AG04450 (cell line): ENCODE measurements at regions not wholly inside any gene's neighbourhood (a gene's known extent, or its start where the extent isn't known, plus 50 kb on each side); places are given as distances from the start of the nearest gene placed in this dataset.

ENCODE experiments used
- CTCF ChIA-PET: fragments of 300-600, 350-600 bp; formaldehyde crosslinking; extraction: SDS; loops from one replicate; lab custom pipeline; 2022; ENCODE audit warnings: antibody characterized with exemption, inconsistent platforms; lab: Charles Lee
- POLR2A ChIA-PET: fragments of 350-600 bp; formaldehyde crosslinking; extraction: SDS; loops from one replicate; lab custom pipeline; 2021; ENCODE audit warnings: antibody characterized with exemption, inconsistent platforms; lab: Yijun Ruan, JAX
- DNase-seq: peaks from one replicate; pipeline ENCODE4 v3.0.0-alpha.2; 2011; ENCODE audit warnings: low read depth, low spot score
- H3K27ac ChIP-seq: one replicate; pipeline ENCODE4 v1.5.1; 2012; ENCODE audit warnings: low read depth, low read length, control low read depth
- H3K27me3 ChIP-seq: one replicate; pipeline ENCODE4 v1.6.0; 2012; ENCODE audit warnings: low read length; ENCODE audit not compliant: control insufficient read depth, insufficient read depth
- H3K4me3 ChIP-seq: 2 replicates; pipeline ENCODE4 v1.5.1; 2011; ENCODE audit warnings: mild to moderate bottlenecking, low read depth, low read length, control low read depth
- H3K9me3 ChIP-seq: 2 replicates; pipeline ENCODE4 v1.5.1; 2012; ENCODE audit warnings: low read length; ENCODE audit not compliant: control insufficient read depth, insufficient read depth
- CTCF ChIP-seq: IDR thresholded peaks from 2 replicates; pipeline ENCODE4 v1.5.1; 2011; ENCODE audit warnings: low read depth, low read length, control low read depth, inconsistent platforms

- ChIA-PET POLR2A (no interaction called here), CTCF (no interaction called here)
- H3K4me3 ChIP-seq = no peak overlapping the region
- no peak overlapping the region for H3K27ac ChIP-seq
- no peaks in the 10 kb centered on the region; the same call in 1 of the 2 replicates for H3K9me3 ChIP-seq
- TF ChIP-seq CTCF = no peak
- no peaks in the 10 kb centered on the region for H3K27me3 ChIP-seq
- no peak for DNase-seq
Observed at GRCh38 chr13:104485571-104485970, 1419.4 kb upstream of the SLC10A2 start.

- DNase-seq = no peak
- POLR2A ChIA-PET = no interaction called here
- no peaks in the 10 kb centered on the region for H3K27me3 ChIP-seq
- no peak overlapping the region for H3K27ac ChIP-seq
- CTCF ChIA-PET = no interaction called here
- no peak for TF ChIP-seq CTCF
- no peak overlapping the region for H3K4me3 ChIP-seq
- H3K9me3 ChIP-seq = no peaks in the 10 kb centered on the region; the same call in none of the 2 replicates
Observed at GRCh38 chr13:104483631-104484030, 1417.4 kb upstream of the SLC10A2 start.

GRCh38 chr13:104477261-104477660 is 1411.0 kb upstream of the SLC10A2 start:
- H3K27me3 ChIP-seq = no peaks in the 10 kb centered on the region
- H3K27ac ChIP-seq = no peak overlapping the region
- H3K9me3 ChIP-seq = no peaks in the 10 kb centered on the region; the same call in 1 of the 2 replicates
- POLR2A ChIA-PET = no interaction called here
- no peak overlapping the region for H3K4me3 ChIP-seq
- no peak for TF ChIP-seq CTCF
- CTCF ChIA-PET = no interaction called here
- DNase-seq = no peak

GRCh38 chr13:104473936-104474335 is 1407.7 kb upstream of the SLC10A2 start:
- DNase-seq = no peak

GRCh38 chr13:104466016-104466415 is 1399.8 kb upstream of the SLC10A2 start:
- ChIA-PET POLR2A (no interaction called here), CTCF (interaction anchor here (0.6 kb wide), 1 partner anchor 70 kb away, joined by 3 read pairs; no protein-coding TSS in a partner anchor)

More at GRCh38 chr13:104473936-104474335, 1407.7 kb upstream of the SLC10A2 start:
- Histone ChIP-seq H3K4me3 (no peak overlapping the region), H3K9me3 (no peaks in the 10 kb centered on the region), H3K27ac (no peak overlapping the region), H3K27me3 (no peaks in the 10 kb centered on the region)
- no peak for TF ChIP-seq CTCF
- ChIA-PET POLR2A (no interaction called here), CTCF (interaction anchor here (0.8 kb wide), 1 partner anchor 97 kb away, joined by 3 read pairs; no protein-coding TSS in a partner anchor)

More at GRCh38 chr13:104466016-104466415, 1399.8 kb upstream of the SLC10A2 start:
- no peak for TF ChIP-seq CTCF
- no peaks in the 10 kb centered on the region for H3K27me3 ChIP-seq
- DNase-seq = no peak
- no peak overlapping the region for H3K4me3 ChIP-seq
- no peaks in the 10 kb centered on the region for H3K9me3 ChIP-seq
- no peak overlapping the region for H3K27ac ChIP-seq
